SHP77 (cell line): ENCODE measurements at regions not wholly inside any gene's neighbourhood (a gene's known extent, or its start where the extent isn't known, plus 50 kb on each side); places are given as distances from the start of the nearest gene placed in this dataset.
"Not testable (repeated sequence)": the region's sequence is repeated elsewhere in the genome, so short reads cannot be mapped to it uniquely, and the experiment has no call there.

Source experiments
- DNase-seq, 2 experiments: peaks; one replicate each; lab custom pipeline; 2025; lab: John Stamatoyannopoulos, UW

DNA sequence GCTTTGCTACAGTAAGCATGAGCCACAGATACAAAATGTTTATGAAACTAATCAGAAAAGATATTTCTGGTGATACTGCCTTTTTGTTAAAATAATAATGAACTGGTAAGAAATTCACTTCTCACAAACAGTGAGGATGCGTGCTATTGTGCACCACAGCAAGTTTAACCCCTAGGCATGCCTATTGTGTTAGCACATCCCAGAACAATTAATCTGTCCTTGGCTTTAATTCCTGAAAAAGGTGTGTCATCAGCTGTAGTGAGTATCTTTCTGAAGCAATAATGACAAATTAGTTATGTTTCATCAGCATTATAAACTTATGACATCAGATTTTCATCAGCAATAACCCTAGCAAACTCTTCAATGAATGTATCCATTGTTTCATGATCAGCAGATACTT, 1307.2 kb downstream of the EFNA5 start:
- DNase-seq: no peak

DNA sequence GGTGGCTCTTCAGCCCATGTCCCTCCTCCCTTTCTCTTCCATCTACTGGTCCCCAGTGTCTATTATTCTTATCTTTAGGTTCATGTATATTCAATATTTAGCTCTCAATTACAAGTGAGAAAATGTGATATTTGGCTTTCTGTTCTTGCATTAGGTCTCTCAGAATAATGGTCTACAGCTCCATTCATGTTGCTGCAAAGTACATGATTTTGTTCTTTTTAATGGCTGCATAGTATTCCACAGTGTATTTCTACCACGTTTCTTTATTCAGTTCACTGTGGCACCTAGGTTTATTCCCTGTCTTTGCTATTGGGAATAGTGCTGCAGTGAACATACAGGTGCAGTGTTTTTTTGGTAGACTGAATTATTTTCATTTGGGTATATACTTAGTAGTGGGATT, 1308.8 kb downstream of the EFNA5 start:
- DNase-seq: no peak

DNA sequence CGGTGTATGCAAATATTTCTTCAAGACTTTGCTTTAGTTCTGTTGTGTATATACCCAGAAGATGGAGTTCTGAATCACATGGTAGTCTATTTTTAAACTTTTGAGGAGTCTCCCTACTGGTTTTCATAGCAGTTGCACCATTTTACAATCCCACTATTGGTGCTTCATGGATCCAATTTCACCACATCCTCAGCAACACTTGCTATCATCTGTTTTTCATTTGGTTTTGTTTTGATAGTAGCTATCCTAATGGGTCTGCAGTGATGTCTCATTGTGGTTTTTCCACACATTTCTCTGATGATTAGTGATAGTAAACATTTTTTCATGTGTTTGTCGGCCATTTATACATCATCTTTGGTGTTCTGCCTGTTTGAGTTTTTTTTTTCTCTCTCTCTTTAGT, 1339.3 kb downstream of the EFNA5 start:
- DNase-seq: no peak

DNA sequence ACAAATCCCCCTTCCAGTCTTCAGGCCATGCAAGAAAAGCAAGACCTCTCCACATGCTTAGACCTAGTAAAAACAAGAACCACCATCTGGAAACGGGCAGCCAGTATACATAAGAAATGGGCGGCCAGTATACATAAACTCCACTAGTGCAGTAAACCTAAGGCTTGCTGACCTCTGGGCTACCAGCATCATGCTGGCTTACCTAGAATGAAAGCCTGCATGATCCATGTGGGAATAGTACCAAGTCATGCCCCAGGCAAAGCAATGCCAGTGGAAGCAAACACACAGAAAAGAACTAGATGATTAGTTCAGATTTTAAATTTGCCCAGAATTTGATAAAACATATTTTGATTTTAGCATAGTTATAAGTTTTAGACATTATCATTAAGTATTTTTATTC, 1346.4 kb downstream of the EFNA5 start:
- no peak for DNase-seq

DNA sequence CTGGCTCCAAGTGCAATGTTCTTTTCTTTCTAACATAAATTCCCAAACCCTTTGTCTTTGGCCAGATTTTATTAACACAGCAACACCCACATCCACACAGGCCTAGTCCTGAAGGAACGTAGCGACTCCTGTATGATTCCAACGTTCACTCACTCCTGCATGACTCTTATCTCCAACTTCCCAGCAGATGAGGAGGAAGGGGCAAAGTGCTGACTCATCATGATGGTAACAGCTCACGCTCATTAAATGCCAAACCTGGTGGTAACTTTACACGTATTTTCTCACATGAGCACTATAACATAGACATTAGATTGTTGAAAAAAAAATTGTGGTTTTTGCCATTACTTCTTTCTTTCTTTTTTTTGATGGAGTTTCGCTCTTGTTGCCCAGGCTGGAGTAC, 1349.5 kb downstream of the EFNA5 start:
- no peak for DNase-seq

DNA sequence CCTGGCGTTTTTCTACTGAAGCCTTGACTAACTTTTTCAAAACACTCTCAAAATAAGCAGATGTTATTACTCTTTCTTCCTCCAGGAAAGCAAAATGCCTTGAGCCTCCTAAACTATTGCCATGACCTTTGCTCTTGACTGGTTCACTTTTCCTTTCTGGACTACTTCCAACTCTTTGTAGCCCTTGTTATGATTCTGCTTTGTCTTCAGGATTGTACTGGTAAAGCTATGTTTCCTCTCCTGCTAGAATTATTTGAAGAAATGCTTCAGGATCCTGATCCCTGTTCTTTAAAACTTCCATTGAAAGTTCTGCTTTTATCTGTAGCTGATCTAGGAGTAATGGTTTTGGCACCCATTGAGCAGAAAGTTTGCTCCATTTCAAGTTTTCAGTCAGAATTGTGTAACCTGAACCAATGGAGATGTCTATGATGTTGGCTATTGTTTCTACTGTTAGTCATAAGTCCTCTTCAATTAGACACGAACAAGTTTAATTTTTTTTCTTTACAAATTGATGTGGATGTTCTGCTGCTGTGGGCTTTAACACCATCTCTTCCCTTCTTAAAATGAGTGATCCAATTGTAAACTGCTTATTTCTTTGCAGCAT, 1356.4 kb downstream of the EFNA5 start:
- no peak for DNase-seq

DNA sequence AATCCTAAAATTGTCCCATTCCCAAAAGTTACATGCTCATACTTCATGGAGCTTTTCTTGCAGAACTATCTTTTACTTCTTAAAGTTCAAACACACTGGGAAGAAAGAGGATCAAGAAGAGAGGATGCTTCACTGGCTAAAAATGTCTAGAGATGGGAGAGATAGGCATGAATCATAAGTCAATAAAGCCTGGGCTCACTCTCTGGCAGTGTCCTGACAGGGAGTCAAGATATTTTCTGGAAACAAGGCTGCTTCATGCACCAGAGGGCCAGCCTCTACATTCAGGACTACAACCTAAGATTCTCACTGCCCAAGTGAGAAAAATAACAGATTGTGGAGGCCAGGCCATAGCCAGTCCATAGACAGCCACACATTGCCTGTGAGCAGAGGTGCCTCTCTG, 1358.4 kb downstream of the EFNA5 start:
- DNase-seq: no peak

DNA sequence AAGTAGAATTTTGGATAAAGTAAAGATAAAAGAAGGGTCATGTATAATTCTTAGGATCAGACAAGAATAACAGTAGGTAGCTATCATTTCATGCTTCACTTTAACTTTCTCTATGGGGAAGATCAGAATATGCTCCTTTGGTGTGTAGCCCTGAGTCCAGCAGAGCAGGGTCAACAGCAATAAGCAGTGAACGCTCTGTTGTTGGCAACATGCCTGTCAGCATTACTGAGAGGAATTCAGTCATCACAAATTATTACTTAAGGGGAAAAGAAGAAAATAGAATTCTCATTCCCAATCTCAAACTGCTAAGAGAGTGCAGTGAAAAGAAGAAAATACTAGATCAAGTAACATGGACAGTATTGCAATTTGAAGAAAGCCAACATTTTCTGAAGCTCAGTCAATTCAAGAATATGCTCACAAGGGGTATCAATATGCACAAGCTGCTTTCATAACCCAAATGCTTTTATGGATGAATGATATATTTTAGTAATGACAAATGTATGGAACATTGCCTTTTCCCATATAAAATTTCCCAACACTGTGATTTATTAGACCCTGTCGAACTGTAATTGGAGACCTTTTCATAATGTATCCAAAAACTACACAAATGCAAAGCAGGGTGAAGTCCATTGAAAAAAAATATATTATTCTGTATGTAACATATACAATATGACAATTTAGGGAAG, 1359.4 kb downstream of the EFNA5 start:
- no peak for DNase-seq

DNA sequence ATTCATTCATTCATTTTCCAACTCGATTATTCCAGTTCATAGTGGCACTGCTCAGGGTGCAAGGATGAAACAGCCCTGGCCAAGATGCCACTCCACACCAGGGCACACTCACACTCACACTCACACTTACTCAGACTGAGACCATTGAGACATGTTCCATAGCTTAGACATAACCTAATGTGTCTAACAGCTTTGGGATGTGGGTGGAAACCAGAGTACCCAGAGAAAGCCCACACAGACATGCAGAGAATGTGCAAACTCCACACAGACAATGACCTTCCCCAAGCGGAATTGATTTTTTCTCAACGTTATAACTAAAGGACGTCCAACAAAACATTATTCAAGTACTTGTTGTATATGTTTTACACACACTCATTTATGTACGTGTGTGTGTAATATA, 1363.5 kb downstream of the EFNA5 start:
- DNase-seq: no peak

DNA sequence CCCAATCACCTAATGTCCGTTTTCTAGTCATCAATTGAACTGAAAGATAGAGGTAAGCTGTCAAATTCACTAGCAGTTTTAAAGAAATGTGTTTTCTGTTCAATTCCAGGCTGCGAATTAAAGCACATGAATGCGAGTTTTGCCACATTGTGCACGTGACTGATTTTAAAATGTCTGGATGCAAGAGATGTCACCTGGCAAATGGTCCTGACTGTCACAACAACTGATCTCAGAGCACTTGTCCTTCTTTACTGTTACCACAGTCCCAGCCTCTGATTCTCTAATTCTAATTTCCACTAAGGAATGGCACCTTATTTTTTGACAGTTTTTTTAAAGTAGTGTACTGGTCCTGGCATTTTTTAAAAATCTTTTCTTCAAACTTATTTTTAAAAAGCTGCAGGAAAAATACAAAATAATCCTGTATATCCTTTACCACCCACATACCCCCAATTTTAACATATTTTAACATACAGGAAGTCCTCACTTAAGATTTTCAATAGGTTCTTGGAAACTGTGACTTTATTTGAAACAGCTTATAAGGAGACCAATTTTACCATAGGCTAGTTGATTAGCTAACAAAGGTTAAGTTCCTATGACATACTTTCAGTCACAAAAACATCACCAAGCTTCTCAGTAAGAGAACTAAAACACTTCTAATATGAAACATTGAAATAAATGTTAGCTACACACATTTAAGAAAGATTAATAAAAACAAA, 1364.3 kb downstream of the EFNA5 start:
- DNase-seq: no peak

DNA sequence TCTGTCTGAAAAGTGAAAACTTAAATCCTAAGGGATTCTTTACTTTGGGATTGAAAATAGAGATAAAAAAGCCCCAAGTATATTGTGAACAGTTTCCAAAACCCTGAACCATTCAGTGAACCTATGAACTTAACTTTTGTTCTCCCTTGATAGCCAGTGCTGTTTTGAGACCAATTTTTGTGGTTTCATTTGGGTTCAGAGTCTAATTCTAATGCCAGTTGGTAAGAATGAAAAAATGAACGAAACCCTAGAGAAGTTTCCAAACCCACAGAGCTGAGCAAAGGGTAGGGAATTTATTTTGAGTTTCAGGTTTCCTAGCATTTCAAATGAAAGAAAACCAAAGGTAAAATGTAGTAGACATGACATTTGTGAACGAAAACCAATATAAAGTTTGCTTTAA, 1366.8 kb downstream of the EFNA5 start:
- no peak for DNase-seq

DNA sequence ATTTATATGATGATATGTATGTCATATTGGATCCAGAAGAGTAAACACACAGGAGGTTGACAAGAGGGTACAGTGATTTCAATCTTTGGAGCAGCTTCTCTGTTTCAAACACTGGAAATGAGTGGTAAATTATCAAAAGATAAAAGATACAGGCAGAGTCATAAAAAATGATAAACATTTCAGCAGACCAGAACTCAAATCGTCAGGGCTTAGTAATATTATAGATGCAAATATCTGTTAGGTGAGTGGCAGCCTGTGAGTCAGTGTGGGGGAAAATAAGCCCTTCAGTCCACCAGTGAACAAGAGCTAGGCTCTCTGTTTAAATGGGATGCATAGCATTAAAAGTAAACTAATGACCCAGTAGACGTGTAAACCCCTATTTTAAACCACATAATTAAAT, 1378.1 kb downstream of the EFNA5 start:
- DNase-seq: no peak

DNA sequence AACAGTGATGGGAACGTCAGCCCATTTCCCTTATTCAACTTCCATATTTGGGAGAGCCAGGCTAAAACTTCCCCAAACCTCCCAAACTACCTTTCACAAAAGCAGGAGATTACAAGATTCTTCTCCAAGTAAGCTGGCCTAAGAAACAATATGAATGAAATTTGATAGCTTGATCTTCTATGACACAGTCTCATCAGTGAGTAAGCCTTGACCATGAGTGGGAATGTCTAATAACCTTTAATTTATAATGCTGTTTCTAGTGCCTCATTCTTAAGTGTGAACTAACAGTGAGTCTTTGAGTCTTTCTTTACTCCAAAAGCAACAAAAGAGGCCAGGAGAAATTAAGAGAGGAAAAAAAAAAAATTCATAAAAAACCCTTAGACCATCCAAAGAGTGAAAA, 1379.9 kb downstream of the EFNA5 start:
- DNase-seq: no peak

DNA sequence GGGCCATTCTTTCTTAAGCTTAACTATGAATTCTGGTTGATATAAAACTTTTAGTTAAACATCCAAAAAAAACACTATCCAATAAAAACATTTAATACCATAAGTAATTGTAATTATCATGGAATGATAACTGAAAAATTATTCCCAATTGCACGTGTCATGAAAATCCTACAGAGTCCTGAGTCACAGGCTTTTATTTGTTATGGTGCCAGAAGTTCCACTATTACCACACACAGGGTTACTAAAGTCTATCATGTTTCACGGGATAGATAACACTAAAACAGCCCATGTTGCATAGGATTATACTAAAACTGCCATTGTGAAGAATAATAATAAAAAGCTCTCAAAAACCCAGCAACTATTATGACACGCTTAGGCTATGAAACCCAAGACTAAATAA, 1381.8 kb downstream of the EFNA5 start:
- DNase-seq: no peak

DNA sequence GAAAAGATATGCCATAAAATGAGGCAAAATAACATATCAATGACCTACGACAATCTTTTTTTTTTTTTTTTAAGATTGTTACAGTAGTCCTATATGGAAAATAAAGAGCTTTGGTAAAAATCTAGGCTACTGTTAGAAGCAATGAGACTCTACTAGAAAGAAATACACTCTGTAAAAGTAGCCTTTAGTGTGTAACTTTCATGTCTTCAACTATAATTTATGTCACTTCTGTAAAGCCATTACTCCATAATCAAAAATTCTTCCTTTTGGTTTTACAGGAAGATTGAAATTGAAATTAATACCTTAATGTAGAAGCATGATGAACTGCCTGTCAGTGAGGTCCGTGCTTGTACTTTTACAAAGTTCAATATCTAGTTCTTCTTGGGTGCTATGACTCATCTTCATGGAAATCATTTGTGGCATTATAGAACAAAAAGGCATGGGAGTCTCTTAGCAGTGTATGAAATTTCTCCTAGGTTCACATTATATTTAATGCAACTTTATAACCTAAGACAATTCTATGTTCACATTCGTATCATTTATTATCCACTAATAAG, 1393.1 kb downstream of the EFNA5 start:
- DNase-seq: no peak

DNA sequence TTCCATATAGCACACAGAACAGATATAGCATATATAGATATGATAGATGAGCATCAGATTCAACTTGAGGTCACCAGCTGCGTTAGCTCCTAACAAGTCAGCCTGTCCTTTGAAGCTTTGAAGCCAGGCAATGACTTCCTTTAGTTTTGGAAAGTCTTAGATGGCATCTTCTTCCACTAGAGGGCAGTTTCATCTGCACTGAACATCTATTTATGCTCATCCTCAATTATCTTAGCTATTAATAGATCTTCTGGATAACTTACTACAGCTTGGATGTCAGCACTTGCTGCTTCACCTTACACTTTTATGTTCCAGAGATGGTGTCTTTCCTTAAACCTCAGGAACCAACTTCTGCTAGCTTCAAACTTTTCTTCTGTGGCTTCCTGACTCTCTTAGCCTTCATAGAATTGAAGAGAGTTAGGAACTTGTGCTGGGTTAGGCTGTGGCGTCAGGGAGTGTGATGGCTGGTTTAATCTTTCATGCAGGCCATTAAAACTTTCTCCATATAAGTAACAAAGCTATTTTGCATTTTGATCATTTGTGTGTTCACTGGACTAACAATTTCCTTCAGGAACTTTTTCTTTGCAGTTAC, 1401.4 kb downstream of the EFNA5 start:
- DNase-seq: peak in 1 of 2 experiments; percentile 4

DNA sequence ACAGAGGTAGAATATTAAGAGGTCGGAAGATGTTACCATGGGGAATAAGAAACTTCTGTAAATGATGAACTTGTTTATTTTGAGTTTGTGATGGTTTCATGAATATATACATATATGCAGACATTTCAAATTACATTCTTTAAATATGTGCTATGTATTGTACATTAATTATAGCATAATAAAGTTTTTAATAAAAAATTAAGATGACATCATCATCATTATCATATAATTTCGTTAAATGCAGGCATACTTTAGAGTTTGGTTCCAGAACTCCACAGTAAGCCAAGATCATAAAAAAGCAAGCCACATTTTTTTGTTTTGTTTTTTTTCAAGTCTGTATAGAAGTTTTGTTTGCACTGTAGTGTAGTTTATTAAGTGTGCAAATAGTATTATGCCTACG, 1403.5 kb downstream of the EFNA5 start:
- no peak for DNase-seq

DNA sequence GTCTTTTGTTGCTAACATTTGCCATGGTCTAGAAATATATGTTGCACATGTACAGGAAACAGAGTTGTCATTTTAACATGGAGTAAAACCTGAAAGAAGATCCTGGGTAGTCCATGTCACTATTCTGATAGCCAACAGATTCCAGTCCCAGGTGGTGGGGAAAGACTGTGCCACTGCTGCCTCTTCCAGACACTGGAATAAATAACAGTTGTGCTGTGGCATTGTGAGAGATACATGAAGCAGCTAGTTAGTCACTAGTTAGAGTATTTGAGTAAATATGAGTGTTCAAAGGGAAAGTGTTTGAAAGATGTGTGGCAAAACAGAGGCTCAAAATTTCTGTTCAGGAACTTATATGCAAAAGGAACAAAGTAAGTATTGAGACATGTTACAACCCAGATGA, 1408.3 kb downstream of the EFNA5 start:
- no peak for DNase-seq

DNA sequence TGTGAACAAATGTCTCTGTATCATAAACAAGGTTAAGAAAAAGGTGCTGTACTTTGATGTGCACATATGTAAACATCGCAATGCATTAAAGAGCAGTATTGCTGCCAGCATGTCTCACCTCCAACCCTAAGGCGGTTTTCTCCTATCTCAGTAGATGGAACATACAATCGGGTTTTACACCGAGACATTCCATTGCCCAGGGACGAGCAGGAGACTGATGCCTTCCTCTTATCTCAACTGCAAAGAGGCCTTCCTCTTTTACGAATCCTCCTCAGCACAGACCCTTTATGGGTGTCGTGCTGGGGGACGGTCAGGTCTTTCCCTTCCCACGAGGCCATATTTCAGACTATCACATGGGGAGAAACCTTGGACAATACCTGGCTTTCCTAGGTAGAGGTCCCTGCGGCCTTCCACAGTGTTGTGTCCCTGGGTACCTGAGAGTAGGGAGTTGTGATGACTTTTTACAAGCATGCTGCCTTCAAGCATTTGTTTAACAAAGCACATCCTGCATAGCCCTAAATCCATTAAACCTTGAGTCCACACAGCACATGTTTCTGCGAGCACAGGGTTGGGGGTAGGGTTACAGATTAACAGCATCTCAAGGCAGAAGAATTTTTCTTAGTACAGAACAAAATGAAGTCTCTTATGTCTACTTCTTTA, 1411.2 kb downstream of the EFNA5 start:
- DNase-seq: not testable (repeated sequence)

DNA sequence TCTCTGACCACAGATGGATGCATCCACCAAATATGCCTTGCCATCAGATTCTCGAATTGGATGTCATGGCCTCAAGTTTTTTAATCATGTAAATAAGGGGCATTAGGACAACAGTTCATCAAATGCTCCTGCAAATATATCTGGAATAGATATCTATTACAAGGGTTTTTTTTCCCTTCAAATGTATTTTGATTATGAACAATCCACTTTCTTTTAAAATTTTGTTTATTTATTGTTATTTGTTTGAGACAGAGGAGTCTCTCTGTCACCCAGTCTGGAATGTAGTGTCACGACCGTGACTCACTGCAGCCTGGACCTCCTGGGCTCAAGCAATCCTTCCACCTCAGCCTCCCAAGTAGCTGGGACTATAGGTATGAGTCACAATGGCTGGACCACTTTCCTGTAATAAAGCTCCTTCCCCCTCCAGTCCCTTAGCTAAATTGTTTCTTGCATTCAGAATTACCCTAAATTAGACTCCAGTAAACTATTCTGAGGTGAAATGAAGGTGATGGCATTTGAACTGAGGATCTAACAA, 1412.1 kb downstream of the EFNA5 start:
- no peak for DNase-seq

DNA sequence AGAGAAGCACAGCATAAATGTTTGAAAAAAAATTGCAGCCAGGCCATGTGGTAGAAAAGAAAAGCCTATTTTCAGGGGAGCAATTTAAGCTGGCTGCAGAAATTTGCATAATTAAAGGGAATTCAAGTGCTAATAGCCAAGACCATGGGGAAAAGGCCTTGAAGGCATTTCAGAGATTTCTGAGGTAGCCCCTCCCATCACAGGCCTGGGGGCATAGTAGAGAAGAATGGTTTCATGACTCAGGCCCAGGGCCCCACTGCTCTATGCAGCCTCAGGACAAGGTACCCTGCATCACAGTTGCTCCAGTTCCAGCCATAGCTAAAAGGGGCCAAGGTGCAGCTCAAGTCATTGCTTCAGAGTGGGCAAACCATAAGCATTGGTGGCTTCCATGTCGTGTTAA, 1416.0 kb downstream of the EFNA5 start:
- no peak for DNase-seq
